ENCODE measurements at regions not wholly inside any gene's neighbourhood (a gene's known extent, or its start where the extent isn't known, plus 50 kb on each side); places are given as distances from the start of the nearest gene placed in this dataset.

DNA sequence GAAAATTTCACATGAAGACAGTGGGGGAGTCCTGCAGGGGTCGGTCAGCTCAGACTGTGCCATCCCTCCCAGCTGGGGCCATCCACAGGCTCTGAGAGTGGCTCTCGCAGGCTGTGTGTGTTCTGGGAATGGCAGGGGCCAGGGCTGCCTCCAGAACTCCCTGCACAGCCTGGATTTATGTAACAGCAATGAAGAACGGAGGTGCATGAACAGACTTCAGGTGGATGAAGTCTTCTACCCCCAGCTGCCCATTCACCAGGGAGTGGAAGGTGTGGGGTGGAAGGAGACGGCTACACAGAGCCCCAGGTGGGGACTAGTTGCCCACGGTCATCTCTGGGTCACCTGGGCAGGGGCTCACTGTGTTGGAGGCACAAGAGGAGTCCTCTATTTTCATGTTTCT, 56.1 kb upstream of the HDAC4 start:
- TF ChIP-seq POLR2A (IDR thresholded peaks at IDR 0.05) = no peak
- TF ChIP-seq, protein P1, sequence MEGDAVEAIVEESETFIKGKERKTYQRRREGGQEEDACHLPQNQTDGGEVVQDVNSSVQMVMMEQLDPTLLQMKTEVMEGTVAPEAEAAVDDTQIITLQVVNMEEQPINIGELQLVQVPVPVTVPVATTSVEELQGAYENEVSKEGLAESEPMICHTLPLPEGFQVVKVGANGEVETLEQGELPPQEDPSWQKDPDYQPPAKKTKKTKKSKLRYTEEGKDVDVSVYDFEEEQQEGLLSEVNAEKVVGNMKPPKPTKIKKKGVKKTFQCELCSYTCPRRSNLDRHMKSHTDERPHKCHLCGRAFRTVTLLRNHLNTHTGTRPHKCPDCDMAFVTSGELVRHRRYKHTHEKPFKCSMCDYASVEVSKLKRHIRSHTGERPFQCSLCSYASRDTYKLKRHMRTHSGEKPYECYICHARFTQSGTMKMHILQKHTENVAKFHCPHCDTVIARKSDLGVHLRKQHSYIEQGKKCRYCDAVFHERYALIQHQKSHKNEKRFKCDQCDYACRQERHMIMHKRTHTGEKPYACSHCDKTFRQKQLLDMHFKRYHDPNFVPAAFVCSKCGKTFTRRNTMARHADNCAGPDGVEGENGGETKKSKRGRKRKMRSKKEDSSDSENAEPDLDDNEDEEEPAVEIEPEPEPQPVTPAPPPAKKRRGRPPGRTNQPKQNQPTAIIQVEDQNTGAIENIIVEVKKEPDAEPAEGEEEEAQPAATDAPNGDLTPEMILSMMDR (IDR thresholded peaks at IDR 0.05) = no peak
